H1 (cell line): ENCODE measurements at regions not wholly inside any gene's neighbourhood (a gene's known extent, or its start where the extent isn't known, plus 50 kb on each side); places are given as distances from the start of the nearest gene placed in this dataset.

ENCODE experiments used
- CTCF ChIA-PET: fragments of 300-600 bp; sonication (Branson Sonifier 250); formaldehyde crosslinking; loops from one replicate; lab custom pipeline; 2021; ENCODE audit not compliant: partially characterized antibody; lab: Charles Lee
- POLR2A ChIA-PET: fragments of 300-600 bp; sonication (Branson Sonifier 250); formaldehyde crosslinking; loops from one replicate; lab custom pipeline; 2021; ENCODE audit warnings: inconsistent platforms; ENCODE audit not compliant: partially characterized antibody; lab: Charles Lee
- DNase-seq, 2 experiments: peaks; one replicate each; pipeline versions ENCODE4 v3.0.0 to v3.0.0-alpha.2; 2010 to 2022; ENCODE audit warnings: low spot score in 2 of 2, low read depth in 1 of 2, mixed read lengths in 1 of 2
- FAIRE-seq: peaks from 2 replicates; lab custom pipeline; 2011; peaks lifted over from hg19 to GRCh38; lab: Jason Lieb, UNC
- H2AFZ ChIP-seq: 2 replicates; pipeline ENCODE4 v1.8.1; 2012; ENCODE audit warnings: low read length, inconsistent platforms
- H2AK5ac ChIP-seq: 2 replicates; pipeline ENCODE4 v1.6.1; 2013; ENCODE audit warnings: low read depth, low read length
- H2BK120ac ChIP-seq: replicated peaks from 2 replicates; pipeline ENCODE3; 2013; ENCODE audit warnings: low read depth, low read length, inconsistent platforms
- H2BK12ac ChIP-seq: 2 replicates; pipeline ENCODE4 v1.6.1; 2013; ENCODE audit warnings: low read depth, low read length
- H2BK15ac ChIP-seq: 2 replicates; pipeline ENCODE4 v1.6.1; 2013; ENCODE audit warnings: low read length
- H2BK20ac ChIP-seq: 2 replicates; pipeline ENCODE4 v1.6.1; 2013; ENCODE audit warnings: low read length
- H2BK5ac ChIP-seq: 2 replicates; pipeline ENCODE4 v1.6.1; 2013; ENCODE audit warnings: low read depth, low read length
- H3K14ac ChIP-seq: 2 replicates; pipeline ENCODE4 v1.6.1; 2013; ENCODE audit warnings: inconsistent platforms; ENCODE audit not compliant: insufficient read length
- H3K18ac ChIP-seq: 2 replicates; pipeline ENCODE4 v1.6.1; 2013; ENCODE audit warnings: low read length; ENCODE audit errors: extremely low read depth
- H3K23ac ChIP-seq: 2 replicates; pipeline ENCODE4 v1.6.1; 2013; ENCODE audit warnings: inconsistent platforms; ENCODE audit not compliant: insufficient read length
- H3K23me2 ChIP-seq: 2 replicates; pipeline ENCODE4 v1.6.1; 2013; ENCODE audit warnings: low read depth, low read length
- H3K27ac ChIP-seq: 2 replicates; pipeline ENCODE4 v1.6.1; 2011; ENCODE audit warnings: low read depth, low read length, inconsistent platforms
- H3K27me3 ChIP-seq, 4 experiments: replicated peaks in 1 of 4; 1 replicate in 1 of 4; 2 replicates in 3 of 4; pipeline versions ENCODE4 v1.6.1 to v1.8.1; 2011 to 2013; ENCODE audit warnings: low read length in 3 of 4, mild to moderate bottlenecking in 3 of 4, inconsistent platforms in 2 of 4, mixed read lengths in 2 of 4, moderate library complexity in 1 of 4; ENCODE audit not compliant: control insufficient read depth in 3 of 4, insufficient read depth in 3 of 4; ENCODE audit errors: extremely low read depth in 1 of 4
- H3K36me3 ChIP-seq, 4 experiments: 2 replicates each; pipeline versions ENCODE4 v1.6.1 to v1.8.1; 2011 to 2013; ENCODE audit warnings: mild to moderate bottlenecking in 4 of 4, low read length in 3 of 4, moderate library complexity in 2 of 4, control low read depth in 1 of 4, inconsistent platforms in 1 of 4; ENCODE audit not compliant: insufficient read depth in 4 of 4, control insufficient read depth in 2 of 4
- H3K4ac ChIP-seq: replicated peaks from 2 replicates; pipeline ENCODE3; 2013; ENCODE audit warnings: low read length, low read depth, mixed read lengths, inconsistent platforms; ENCODE audit not compliant: insufficient read length
- H3K4me1 ChIP-seq, 4 experiments: replicated peaks in 1 of 4; 1 replicate in 1 of 4; 2 replicates in 3 of 4; pipeline versions ENCODE4 v1.6.1 to v1.8.1; 2011 to 2013; ENCODE audit warnings: low read length in 3 of 4, inconsistent platforms in 2 of 4, mixed read lengths in 1 of 4; ENCODE audit not compliant: insufficient read depth in 4 of 4, control insufficient read depth in 3 of 4
- H3K4me2 ChIP-seq, 2 experiments: 2 replicates each; pipeline versions ENCODE4 v1.6.1 to v1.8.1; 2011 to 2013; ENCODE audit warnings: low read depth in 2 of 2, low read length in 2 of 2, control low read depth in 1 of 2, inconsistent platforms in 1 of 2, mild to moderate bottlenecking in 1 of 2; ENCODE audit not compliant: insufficient read depth in 1 of 2
- H3K4me3 ChIP-seq, 4 experiments: fragments of 200-600, 300-600 bp in 1 of 4; sonication (generic), shearing (Covaris generic), sonication (Bioruptor Twin) in 1 of 4; 2 replicates each; pipeline versions ENCODE4 v1.5.1 to v1.8.1; 2011 to 2016; ENCODE audit warnings: low read length in 4 of 4, low read depth in 3 of 4, control low read depth in 2 of 4, inconsistent platforms in 2 of 4, mild to moderate bottlenecking in 2 of 4, mixed read lengths in 1 of 4, moderate library complexity in 1 of 4; ENCODE audit not compliant: insufficient read depth in 2 of 4; ENCODE audit errors: extremely low read depth in 1 of 4
- H3K56ac ChIP-seq: replicated peaks from 2 replicates; pipeline ENCODE3; 2013; ENCODE audit warnings: low read depth, mild to moderate bottlenecking, mixed read lengths, low read length, inconsistent platforms; ENCODE audit not compliant: insufficient read length
- H3K79me1 ChIP-seq: 2 replicates; pipeline ENCODE4 v1.6.1; 2013; ENCODE audit warnings: low read depth, low read length, control low read depth
- H3K79me2 ChIP-seq, 2 experiments: 2 replicates each; pipeline versions ENCODE4 v1.6.1 to v1.8.1; 2012 to 2013; ENCODE audit warnings: low read length in 2 of 2, mild to moderate bottlenecking in 2 of 2, inconsistent platforms in 1 of 2; ENCODE audit not compliant: insufficient read depth in 2 of 2, control insufficient read depth in 1 of 2
- H3K9ac ChIP-seq, 4 experiments: replicated peaks in 1 of 4; 1 replicate in 1 of 4; 2 replicates in 3 of 4; pipeline versions ENCODE4 v1.6.1 to v1.8.1; 2011 to 2013; ENCODE audit warnings: low read depth in 3 of 4, low read length in 3 of 4, control low read depth in 2 of 4, mild to moderate bottlenecking in 2 of 4, moderate library complexity in 2 of 4, inconsistent platforms in 1 of 4; ENCODE audit errors: extremely low read depth in 1 of 4
- H3K9me3 ChIP-seq, 2 experiments: 2 replicates each; pipeline versions ENCODE4 v1.6.1 to v1.8.1; 2012 to 2013; ENCODE audit warnings: mild to moderate bottlenecking in 2 of 2, moderate library complexity in 2 of 2, control low read depth in 1 of 2, inconsistent platforms in 1 of 2, low read depth in 1 of 2, low read length in 1 of 2, mixed read lengths in 1 of 2; ENCODE audit not compliant: insufficient read depth in 2 of 2
- H4K20me1 ChIP-seq, 2 experiments: replicated peaks in 1 of 2; 2 replicates each; pipeline versions ENCODE3 to v1.8.1; 2011 to 2013; ENCODE audit warnings: inconsistent platforms in 2 of 2, low read length in 2 of 2, mild to moderate bottlenecking in 1 of 2; ENCODE audit not compliant: insufficient read depth in 2 of 2, control insufficient read depth in 1 of 2
- H4K5ac ChIP-seq: 2 replicates; pipeline ENCODE4 v1.6.1; 2013; ENCODE audit warnings: low read length, low read depth, mixed read lengths, inconsistent platforms; ENCODE audit not compliant: insufficient read length
- H4K8ac ChIP-seq: 2 replicates; pipeline ENCODE4 v1.8.0; 2013; ENCODE audit warnings: mild to moderate bottlenecking, moderate library complexity, low read length, inconsistent platforms; ENCODE audit not compliant: insufficient read depth; ENCODE audit errors: extremely low read depth
- H4K91ac ChIP-seq: replicated peaks from 2 replicates; pipeline ENCODE3; 2013; ENCODE audit warnings: low read length, mixed read lengths, inconsistent platforms; ENCODE audit not compliant: insufficient read length
- CEBPB ChIP-seq: IDR thresholded peaks from 2 replicates; pipeline ENCODE4 v1.6.1; 2012; ENCODE audit warnings: low read depth, low read length
- EGR1 ChIP-seq: IDR thresholded peaks from 2 replicates; pipeline ENCODE4 v1.6.1; 2011; ENCODE audit warnings: low read depth, low read length, borderline replicate concordance
- GTF2F1 ChIP-seq: IDR thresholded peaks from 2 replicates; pipeline ENCODE4 v1.6.1; 2012; ENCODE audit warnings: low read depth, low read length, improper control_type of control experiment, borderline replicate concordance
- KDM4A ChIP-seq: IDR thresholded peaks from one replicate; pipeline ENCODE4 v1.7.1; 2012; ENCODE audit warnings: low read depth, mild to moderate bottlenecking, moderate library complexity, low read length, inconsistent platforms; ENCODE audit not compliant: severe bottlenecking
- SRF ChIP-seq: IDR thresholded peaks from 2 replicates; pipeline ENCODE4 v1.6.1; 2011; ENCODE audit warnings: mild to moderate bottlenecking, low read depth, low read length, moderate library complexity
- WGBS, 2 experiments: shearing (Covaris generic) in 1 of 2; methylation state at CpG; one replicate each; pipeline versions ENCODE4 v1.1.6 to v1.1.7; 2013 to 2015; ENCODE audit warnings: low lambda C conversion rate in 2 of 2, mixed read lengths in 2 of 2, inconsistent platforms in 1 of 2, low coverage in 1 of 2, missing lambda C conversion rate in 1 of 2; ENCODE audit not compliant: insufficient replicate concordance in 2 of 2, insufficient coverage in 1 of 2, insufficient read length in 1 of 2; ENCODE audit errors: extremely low coverage in 1 of 2, missing lambda C conversion rate in 1 of 2; 5-methylcytosine and 5-hydroxymethylcytosine counted together

GRCh38 chr4:138887741-138888140 lies 127.8 kb upstream of the NOCT start:
- H2BK5ac ChIP-seq, result no peak overlapping the region
- H2BK120ac ChIP-seq, result no peak overlapping the region
- peaks cover 3 to 13% (median 9%) of the 10 kb centered on the region in 4 experiments; a peak in 5 of 7 replicates for H3K4me1 ChIP-seq
- H3K36me3 ChIP-seq, result peaks cover 0 to 8% (median 0%) of the 10 kb centered on the region in 4 experiments; a peak in 1 of 8 replicates
- no peak overlapping the region for H3K27ac ChIP-seq
- 88% methylated on average over 6 of the region's 6 CpGs; no CpG with 5 or more reads in 1 of the 2 experiments for WGBS, 2 experiments
- ChIA-PET POLR2A (no interaction called here), CTCF (interaction anchor here (1.5 kb wide), 1 partner anchor 207 kb away, joined by 4 read pairs; no protein-coding TSS in a partner anchor)
- H2AK5ac ChIP-seq, result no peak overlapping the region
- H3K79me1 ChIP-seq, result no peaks in the 10 kb centered on the region
- H3K79me2 ChIP-seq, result no peaks in the 10 kb centered on the region
- no peak for FAIRE-seq
- no peak overlapping the region for H3K23ac ChIP-seq
- no peaks in the 10 kb centered on the region for H4K20me1 ChIP-seq
- no peak overlapping the region for H4K8ac ChIP-seq
- H3K14ac ChIP-seq, result no peak overlapping the region
- no peak for DNase-seq
- no peak overlapping the region for H3K18ac ChIP-seq
- peaks cover 11 to 17% of the 10 kb centered on the region in 2 experiments for H3K9me3 ChIP-seq
- H3K9ac ChIP-seq, result no peak overlapping the region
- no peak overlapping the region for H4K5ac ChIP-seq
- H2BK20ac ChIP-seq, result no peak overlapping the region
- H2BK15ac ChIP-seq, result no peak overlapping the region
- no peak overlapping the region for H3K4me2 ChIP-seq
- no peaks in the 10 kb centered on the region for H3K27me3 ChIP-seq
- H4K91ac ChIP-seq, result no peak overlapping the region
- H2AFZ ChIP-seq, result no peak overlapping the region
- no peaks in the 10 kb centered on the region for H3K23me2 ChIP-seq
- H2BK12ac ChIP-seq, result no peak overlapping the region
- H3K4me3 ChIP-seq, result no peak overlapping the region
- no peak overlapping the region for H3K4ac ChIP-seq
- H3K56ac ChIP-seq, result no peak overlapping the region
- TF ChIP-seq CEBPB (no peak), EGR1 (no peak), GTF2F1 (no peak), SRF (no peak), KDM4A (no peak)
